Glomerular visceral epithelial cell (primary cell): ENCODE measurements at regions not wholly inside any gene's neighbourhood (a gene's known extent, or its start where the extent isn't known, plus 50 kb on each side); places are given as distances from the start of the nearest gene placed in this dataset.

Experiments
- DNase-seq: peaks from one replicate; pipeline ENCODE4 v3.0.0-alpha.2; 2016; ENCODE audit errors: extremely low spot score

DNA sequence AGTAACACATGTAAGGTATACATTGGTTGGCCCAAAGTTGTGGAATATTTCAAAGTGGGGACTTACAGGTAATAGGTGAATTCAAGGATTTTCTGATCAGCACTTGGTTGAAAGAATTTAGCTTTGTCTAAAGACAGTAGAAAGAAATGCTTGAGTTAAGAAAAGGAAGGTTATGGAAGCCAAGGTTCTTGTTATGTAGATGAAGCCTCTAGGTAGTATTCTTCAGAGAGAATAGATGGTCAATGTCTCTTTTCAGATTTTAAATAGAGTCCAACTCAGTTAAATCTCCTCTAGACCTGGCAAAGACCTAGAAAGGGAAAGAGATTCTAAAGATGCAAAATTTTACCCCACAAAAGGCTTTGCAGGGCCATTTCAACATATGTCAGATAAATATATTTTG lies 157.4 kb downstream of the ANKRD30B start:
- DNase-seq = no peak

DNA sequence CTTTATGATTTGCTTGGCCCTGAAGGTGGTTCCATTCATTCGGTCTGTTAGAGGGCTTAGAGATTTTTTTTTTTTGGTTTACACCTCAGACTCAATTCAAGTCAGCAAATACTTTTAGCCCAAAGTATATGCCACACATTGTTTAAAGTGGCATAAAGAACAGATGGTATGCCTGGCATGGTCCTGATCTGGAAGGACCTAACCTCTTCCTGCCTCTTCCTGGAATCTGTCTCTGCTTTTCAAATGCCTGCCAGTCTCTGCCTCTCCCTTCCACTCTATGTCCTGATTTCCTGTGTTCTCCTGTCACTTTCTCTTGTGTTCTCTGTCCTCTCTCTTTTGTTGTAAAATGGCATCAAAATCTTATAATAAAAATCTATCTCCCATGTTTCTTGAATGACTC lies 158.0 kb downstream of the ANKRD30B start:
- no peak for DNase-seq

DNA sequence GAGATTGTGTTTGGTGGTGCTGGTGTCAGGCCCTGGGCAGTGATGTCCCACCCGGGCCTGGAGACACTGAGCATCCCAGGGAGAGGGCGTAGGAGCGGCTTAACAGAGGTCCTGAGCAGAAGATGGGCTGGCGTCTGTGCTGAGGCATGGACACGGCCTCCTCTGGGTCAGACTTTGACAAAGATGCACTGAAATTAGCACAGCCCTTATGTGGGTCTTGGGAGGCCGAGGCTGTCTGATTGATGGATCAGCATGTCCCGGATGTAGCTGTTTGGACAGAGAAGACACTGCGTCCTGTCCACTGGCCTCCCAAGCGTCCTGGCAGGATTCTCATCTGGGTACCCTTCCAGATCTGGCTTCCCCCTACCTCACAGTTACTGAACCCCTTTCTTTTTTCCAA lies 159.4 kb downstream of the ANKRD30B start:
- no peak for DNase-seq

DNA sequence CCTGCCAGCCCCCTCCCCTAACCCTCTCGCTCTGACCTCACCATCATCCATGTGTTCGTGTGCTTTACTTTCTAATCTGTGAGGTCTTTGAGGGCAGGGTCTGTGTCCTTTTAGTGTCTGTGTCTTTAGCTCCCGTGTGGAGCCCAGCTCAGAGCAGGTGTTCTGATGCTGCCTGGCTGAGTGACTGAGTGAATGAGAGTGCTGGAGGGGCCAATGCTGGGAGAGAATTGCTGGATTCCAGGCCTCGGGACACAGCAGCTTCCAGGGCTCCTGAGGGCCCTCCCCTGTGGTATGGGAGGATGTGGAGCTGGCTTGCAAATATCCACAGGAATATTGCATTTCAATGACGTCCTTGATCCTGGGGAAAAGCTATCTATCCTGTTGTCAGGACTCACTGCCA lies 160.6 kb downstream of the ANKRD30B start:
- DNase-seq = no peak

DNA sequence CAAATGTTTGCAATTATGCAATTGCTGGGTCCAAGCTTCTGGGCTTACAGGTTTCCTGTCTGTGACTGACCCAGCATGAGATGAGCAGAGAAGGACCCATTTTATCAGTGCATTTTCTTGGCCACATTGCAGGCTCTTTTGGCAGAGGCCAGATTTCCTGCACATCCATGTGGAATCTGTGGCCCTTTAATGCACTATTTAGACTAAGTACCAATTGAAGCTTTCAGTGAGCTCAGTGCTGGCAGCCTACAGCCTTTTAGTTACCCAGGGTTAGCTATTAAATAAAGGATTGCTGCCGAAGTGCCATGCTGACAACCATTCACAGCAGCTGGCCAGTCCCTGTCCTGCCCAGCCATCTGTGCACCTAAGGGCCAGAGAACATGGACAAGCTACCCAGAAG lies 165.0 kb downstream of the ANKRD30B start:
- no peak for DNase-seq

- DNase-seq = peak; percentile 6
Observed at GRCh38 chr18:14914121-14914520, 166.1 kb downstream of the ANKRD30B start.

DNA sequence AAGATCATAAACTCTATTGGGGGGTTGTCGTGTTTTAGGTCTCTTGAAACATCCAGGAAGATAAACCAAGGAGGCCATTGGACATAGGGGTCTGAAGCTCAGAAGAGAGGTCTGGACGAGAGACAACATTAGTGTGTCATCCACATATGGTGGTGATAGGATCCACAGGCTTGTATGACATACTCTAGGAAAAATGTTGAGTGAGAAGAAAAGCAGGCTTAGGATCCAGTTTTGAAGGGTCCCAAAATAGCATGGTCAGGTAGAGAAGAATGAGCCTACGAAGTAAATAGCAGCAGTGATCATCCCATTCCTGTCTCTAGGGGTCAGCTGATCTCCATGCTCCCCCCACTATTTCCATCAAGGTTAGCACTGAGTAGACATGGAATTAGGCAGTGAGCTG lies 166.8 kb downstream of the ANKRD30B start:
- DNase-seq = no peak

DNA sequence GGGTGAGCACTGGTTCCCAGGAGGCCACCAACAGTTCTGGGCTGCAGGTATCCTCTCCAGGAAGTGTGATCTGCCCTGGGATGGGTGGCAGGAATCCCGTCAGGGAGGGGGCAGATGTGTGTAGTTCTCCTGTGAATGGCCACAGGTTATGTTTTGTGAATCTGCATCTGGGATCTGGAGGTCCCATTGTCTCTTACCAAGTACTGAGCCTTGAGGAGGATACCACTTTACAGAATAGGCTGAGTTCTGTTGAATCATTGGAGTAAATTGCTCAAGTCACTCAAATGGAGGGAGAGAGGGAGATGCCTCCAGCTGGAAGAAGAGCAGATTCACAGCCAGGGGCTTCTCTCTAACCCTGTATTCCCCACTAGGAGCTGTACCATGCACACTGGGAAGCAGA lies 168.2 kb downstream of the ANKRD30B start:
- no peak for DNase-seq

DNA sequence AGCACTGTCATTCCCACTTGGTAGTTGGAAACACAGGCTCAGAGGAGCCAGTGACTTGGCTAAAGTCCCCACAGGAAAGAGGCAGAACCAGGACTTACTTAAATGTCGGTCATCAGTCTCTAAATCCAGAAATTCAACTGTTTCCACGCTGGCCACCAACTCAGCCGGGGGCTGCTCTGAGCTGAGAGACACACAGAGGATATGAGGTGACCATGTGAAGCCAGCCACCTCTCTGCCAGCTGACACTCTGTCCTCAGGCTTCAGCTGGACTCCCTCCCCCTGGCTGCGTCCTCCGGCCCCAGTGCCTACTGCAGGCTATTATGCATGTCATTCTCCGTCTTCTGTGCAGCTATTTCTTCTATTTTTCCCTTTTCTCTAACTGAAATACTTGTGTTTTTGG lies 168.9 kb downstream of the ANKRD30B start:
- no peak for DNase-seq

GRCh38 chr18:14917311-14917710 lies 169.3 kb downstream of the ANKRD30B start:
- no peak for DNase-seq

GRCh38 chr18:14919666-14920065 lies 171.7 kb downstream of the ANKRD30B start:
- DNase-seq = no peak

GRCh38 chr18:14921031-14921430 lies 173.1 kb downstream of the ANKRD30B start:
- DNase-seq = no peak

GRCh38 chr18:14921547-14921946 lies 173.6 kb downstream of the ANKRD30B start:
- DNase-seq = no peak

GRCh38 chr18:14922031-14922430 lies 174.1 kb downstream of the ANKRD30B start:
- no peak for DNase-seq

GRCh38 chr18:14922965-14923565 lies 175.1 kb downstream of the ANKRD30B start:
- no peak for DNase-seq

GRCh38 chr18:14924226-14924625 lies 176.3 kb downstream of the ANKRD30B start:
- DNase-seq = no peak

DNA sequence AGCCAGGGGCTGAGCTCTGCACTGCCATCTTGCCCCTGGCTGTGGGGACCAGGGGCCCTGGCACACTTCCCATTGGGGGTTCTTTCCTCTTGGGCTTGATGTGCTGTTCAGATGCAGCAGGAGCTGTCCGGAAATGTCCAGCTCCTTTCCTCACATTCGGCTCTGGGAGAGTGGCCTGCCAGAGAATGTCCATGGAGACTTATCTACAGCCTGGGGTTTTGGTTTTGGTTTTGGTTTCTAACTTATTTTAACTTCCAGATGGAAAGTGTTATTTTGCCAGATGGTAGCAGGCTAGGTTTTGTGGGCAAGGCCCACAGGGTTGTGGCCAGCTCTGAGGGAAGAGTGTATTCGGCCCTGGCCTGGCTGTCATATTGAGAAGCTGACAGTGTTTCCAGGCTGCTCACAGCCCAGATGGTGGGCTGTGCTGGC lies 177.3 kb downstream of the ANKRD30B start:
- peak; percentile 31 for DNase-seq

DNA sequence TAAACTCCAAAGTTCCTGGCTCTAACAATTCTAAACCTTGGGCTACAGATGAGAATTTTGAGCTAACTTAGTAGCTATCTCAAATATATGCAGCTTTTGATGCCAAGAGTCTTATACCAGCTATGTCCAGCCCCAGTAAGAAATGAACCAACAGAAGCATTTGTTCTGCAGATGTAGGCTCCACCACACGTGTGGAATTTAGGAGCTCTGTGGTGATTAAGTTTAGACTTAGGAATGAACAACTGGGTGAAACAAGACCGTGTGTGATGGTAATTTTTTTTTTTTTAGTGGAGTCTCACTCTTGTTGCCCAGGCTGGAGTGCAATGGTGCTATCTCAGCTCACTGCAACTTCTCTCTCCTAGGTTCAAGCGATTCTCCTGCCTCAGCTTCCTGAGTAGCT lies 179.7 kb downstream of the ANKRD30B start:
- no peak for DNase-seq

- DNase-seq = no peak
Observed at GRCh38 chr18:14928396-14928795, 180.4 kb downstream of the ANKRD30B start.

GRCh38 chr18:14930076-14930475 lies 182.1 kb downstream of the ANKRD30B start:
- no peak for DNase-seq

DNA sequence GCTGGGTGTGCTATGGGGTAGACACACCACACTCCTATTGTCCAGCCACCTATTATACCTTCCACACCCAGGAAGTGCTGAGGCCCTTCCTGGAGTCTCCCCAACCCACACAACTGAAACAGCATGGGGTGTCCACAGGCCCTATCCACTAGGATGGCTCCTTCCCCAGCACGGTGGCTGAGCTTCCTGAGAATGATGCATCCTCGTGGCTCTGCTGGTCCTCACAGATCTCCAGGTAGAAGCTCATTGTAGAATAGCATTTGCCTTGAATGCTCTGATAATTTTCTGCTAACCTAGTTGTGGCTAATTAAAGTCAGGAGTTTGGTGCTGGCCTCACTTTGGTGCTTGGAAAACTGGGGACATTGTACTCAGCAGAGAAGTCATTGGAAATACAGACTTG lies 182.6 kb downstream of the ANKRD30B start:
- no peak for DNase-seq

DNA sequence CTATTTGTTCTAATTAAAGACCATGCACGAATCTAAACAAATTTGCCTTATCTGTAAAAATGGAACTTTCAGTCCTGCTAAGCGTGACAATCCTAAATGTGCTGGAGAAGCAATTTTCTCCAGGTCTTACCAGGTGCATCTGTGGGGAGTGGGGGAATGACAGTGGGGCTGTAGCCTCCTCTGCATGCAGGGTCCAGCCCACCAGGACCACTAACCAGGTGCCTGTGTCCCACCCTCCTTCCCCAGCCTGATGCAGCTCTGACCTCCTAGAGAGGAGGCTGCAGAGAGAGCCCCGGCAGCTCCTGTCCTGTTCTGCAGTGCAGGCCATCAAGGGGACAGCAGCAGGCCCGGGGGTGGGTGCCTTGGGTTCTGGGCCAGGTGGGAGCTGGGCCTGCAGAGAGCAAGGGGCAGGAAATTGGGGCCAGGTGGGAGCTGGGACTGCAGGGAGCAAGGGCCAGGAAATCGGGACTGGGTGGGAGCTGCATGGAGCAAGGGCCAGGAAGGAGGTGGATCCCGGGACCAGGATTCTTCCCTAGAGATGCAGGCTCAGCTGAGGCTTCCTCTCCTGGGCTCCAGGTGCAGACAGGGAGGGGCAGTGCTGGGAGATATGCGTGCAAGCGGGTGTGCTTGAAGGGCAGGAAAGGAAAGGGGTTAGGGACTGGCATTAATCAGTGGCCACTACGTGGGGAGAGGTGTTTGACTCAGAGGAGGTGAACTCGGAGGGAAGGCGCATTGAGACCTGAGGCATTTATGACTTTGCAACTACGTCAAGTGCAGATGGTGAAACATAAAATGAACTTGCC lies 185.3 kb downstream of the ANKRD30B start:
- no peak for DNase-seq

DNA sequence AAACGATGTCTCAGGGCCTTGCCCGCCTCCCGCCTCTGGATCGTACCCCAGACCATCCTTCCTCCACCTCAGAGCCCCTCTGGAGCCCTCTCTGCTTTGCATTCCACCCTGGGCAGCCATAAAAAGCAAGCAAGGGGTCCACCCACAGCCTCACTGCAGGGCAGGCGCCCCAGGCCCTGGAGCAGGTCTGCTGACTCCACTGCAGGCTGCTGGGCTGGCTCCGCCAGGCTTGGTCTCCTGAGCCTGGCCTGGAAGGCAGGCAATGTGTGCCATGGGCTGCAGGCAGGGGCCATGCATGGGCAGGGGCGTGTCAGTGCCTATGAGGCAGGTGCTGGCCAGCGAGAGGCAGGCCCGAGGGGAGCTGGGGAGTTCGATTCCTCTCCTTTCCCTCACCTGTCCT lies 186.0 kb downstream of the ANKRD30B start:
- DNase-seq = no peak

DNA sequence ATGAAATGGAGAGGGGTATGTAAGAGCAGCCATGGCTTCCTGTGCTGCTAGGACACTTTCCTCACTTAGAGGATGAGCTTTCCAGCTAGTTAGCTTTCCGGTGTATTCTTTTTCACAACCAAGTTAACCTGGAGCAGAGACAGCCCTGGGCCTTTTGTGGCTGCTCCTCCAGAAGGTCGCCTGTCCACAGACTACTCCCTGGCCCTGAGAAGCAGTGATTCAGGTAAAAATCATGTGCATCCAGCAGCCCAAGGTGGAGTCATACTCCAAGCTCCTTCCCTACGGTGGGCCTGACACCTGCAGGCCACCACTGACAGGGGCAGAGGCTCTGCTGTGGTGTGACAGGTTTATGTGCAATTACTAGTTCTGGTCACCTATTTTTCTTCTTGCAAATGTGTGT lies 187.2 kb downstream of the ANKRD30B start:
- no peak for DNase-seq
